OCI-LY1 (cell line): ENCODE measurements at regions not wholly inside any gene's neighbourhood (a gene's known extent, or its start where the extent isn't known, plus 50 kb on each side); places are given as distances from the start of the nearest gene placed in this dataset.

Experiments used
- CTCF ChIP-seq: fragments of 200-600 bp; sonication (generic), shearing (Covaris generic); IDR thresholded peaks from 2 replicates; pipeline ENCODE4 v1.5.1; 2017; ENCODE audit warnings: mild to moderate bottlenecking, antibody characterized with exemption, low read length, moderate library complexity, mixed read lengths
- EZH2 ChIP-seq: fragments of 200-600 bp; sonication (generic), shearing (Covaris generic); IDR thresholded peaks from 2 replicates; pipeline ENCODE4 v1.8.0; 2017; ENCODE audit warnings: borderline replicate concordance, mixed run types, mild to moderate bottlenecking, antibody characterized with exemption, low read length, moderate library complexity, mixed read lengths

- no peak for TF ChIP-seq EZH2
- TF ChIP-seq CTCF = no peak
These were observed 182.6 kb upstream of the RNF32 start for GRCh38 chr7:156458011-156458410.
